ENCODE measurements at regions not wholly inside any gene's neighbourhood (a gene's known extent, or its start where the extent isn't known, plus 50 kb on each side); places are given as distances from the start of the nearest gene placed in this dataset.

GRCh38 chr18:40907842-40908241 lies 1047.2 kb upstream of the PIK3C3 start:
- no peak for DNase-seq (ENCODE audit: low spot score)
- Histone ChIP-seq H3K27ac (ENCODE audit: low read depth in 1 of 2, low read length in 2 of 2) (no peak overlapping the region), H3K9me3 (ENCODE audit: control insufficient read depth in 4 of 4, low read length in 3 of 4) (no peaks in the 10 kb centered on the region), H3K9ac (ENCODE audit: low read depth in 1 of 2, low read length in 2 of 2) (no peak overlapping the region), H3K27me3 (ENCODE audit: control insufficient read depth in 4 of 4, insufficient read depth in 4 of 4, low read length in 3 of 4) (no peaks in the 10 kb centered on the region), H3K4me1 (ENCODE audit: control insufficient read depth in 4 of 4, insufficient read depth in 4 of 4, low read length in 3 of 4) (no peaks in the 10 kb centered on the region), H3K36me3 (ENCODE audit: control insufficient read depth in 4 of 4, insufficient read depth in 3 of 4, low read depth in 1 of 4, low read length in 3 of 4) (no peaks in the 10 kb centered on the region), H3K4me3 (ENCODE audit: low read depth in 1 of 3, low read length in 3 of 3) (no peak overlapping the region)
- WGBS, result 73% methylated on average over 2 of the region's 2 CpGs
- TF ChIP-seq ATF3 (IDR thresholded peaks at IDR 0.05), result no peak
- no peak for TF ChIP-seq HNF4A (conservative IDR thresholded peaks at IDR 0.05)
- no peak for TF ChIP-seq EGR1 (IDR thresholded peaks at IDR 0.05; ENCODE audit: low read depth in 2 of 2)
- TF ChIP-seq RXRA (IDR thresholded peaks at IDR 0.05), result no peak
- no peak for TF ChIP-seq FOXA2 (IDR thresholded peaks at IDR 0.05)
- TF ChIP-seq MAX (IDR thresholded peaks at IDR 0.05), result no peak
- TF ChIP-seq ZBTB33 (IDR thresholded peaks at IDR 0.05), result no peak
- no peak for TF ChIP-seq FOXA1 (IDR thresholded peaks at IDR 0.05)
- TF ChIP-seq CTCF (IDR thresholded peaks at IDR 0.05; ENCODE audit: low read depth, low read length, missing input control), result no peak
- TF ChIP-seq NR2F2 (IDR thresholded peaks at IDR 0.05), result no peak
- TF ChIP-seq TAF1 (conservative IDR thresholded peaks at IDR 0.05), result no peak
- TF ChIP-seq RAD21 (IDR thresholded peaks at IDR 0.05), result no peak
- TF ChIP-seq REST (IDR thresholded peaks at IDR 0.05), result no peak

GRCh38 chr18:40904295-40904694 lies 1050.7 kb upstream of the PIK3C3 start:
- WGBS, result 1% methylated on average over 1 of the region's 1 CpG
- no peaks in the 10 kb centered on the region for H3K9me3 ChIP-seq (ENCODE audit: control insufficient read depth in 4 of 4, low read length in 3 of 4)
- no peaks in the 10 kb centered on the region for H3K27me3 ChIP-seq (ENCODE audit: control insufficient read depth in 4 of 4, insufficient read depth in 4 of 4, low read length in 3 of 4)
- DNase-seq (ENCODE audit: low spot score), result no peak
- H3K36me3 ChIP-seq (ENCODE audit: control insufficient read depth in 4 of 4, insufficient read depth in 3 of 4, low read depth in 1 of 4, low read length in 3 of 4), result no peaks in the 10 kb centered on the region
- TF ChIP-seq HNF4A (conservative IDR thresholded peaks at IDR 0.05), result no peak
- no peak for TF ChIP-seq NR2F2 (IDR thresholded peaks at IDR 0.05)
- no peak for TF ChIP-seq REST (IDR thresholded peaks at IDR 0.05)
- no peak overlapping the region for H3K27ac ChIP-seq (ENCODE audit: low read depth in 1 of 2, low read length in 2 of 2)
- no peak overlapping the region for H3K9ac ChIP-seq (ENCODE audit: low read depth in 1 of 2, low read length in 2 of 2)
- no peak overlapping the region for H3K4me3 ChIP-seq (ENCODE audit: low read depth in 1 of 3, low read length in 3 of 3)
- H3K4me1 ChIP-seq (ENCODE audit: control insufficient read depth in 4 of 4, insufficient read depth in 4 of 4, low read length in 3 of 4), result no peaks in the 10 kb centered on the region

Data from liver (tissue), 8 donors.